HepG2 (cell line): ENCODE measurements at regions not wholly inside any gene's neighbourhood (a gene's known extent, or its start where the extent isn't known, plus 50 kb on each side); places are given as distances from the start of the nearest gene placed in this dataset.

Experiments used
- ATAC-seq: fragments of 200-7000 bp; cut with Tn5 transposase; 3 replicates; pipeline ENCODE4 v1.9.1; 2020; ENCODE audit warnings: mild to moderate bottlenecking, moderate library complexity
- BruUV-seq: library from RNA; stranded (reverse); fragments of 400-500 nt; replicated peaks from 2 replicates; lab custom pipeline; 2021; lab: Mats Ljungman, UMichigan
- CTCF ChIA-PET: fragments of 300-600 bp; formaldehyde crosslinking; extraction: SDS; loops from one replicate; lab custom pipeline; 2021; ENCODE audit warnings: low total read pairs, inconsistent platforms, low intra/inter-chr PET ratio; lab: Yijun Ruan, JAX
- POLR2A ChIA-PET: fragments of 350-600 bp; sonication (Branson Sonifier 250); formaldehyde crosslinking; loops from one replicate; lab custom pipeline; 2020; ENCODE audit warnings: antibody characterized with exemption, inconsistent platforms; lab: Yijun Ruan, JAX
- DNase-seq: peaks from one replicate; pipeline ENCODE4 v3.0.0-alpha.2; 2015; ENCODE audit warnings: low spot score
- FAIRE-seq: peaks from 3 replicates; lab custom pipeline; 2011; peaks lifted over from hg19 to GRCh38; lab: Jason Lieb, UNC
- H2AFZ ChIP-seq: one replicate; pipeline ENCODE4 v1.6.1; 2011; ENCODE audit warnings: low read length, inconsistent platforms
- H3K27ac ChIP-seq: fragments of 300-600 bp; 3 replicates; pipeline ENCODE4 v1.8.0; 2011; ENCODE audit warnings: mixed run types, mild to moderate bottlenecking, mixed read lengths, low read length, inconsistent platforms; ENCODE audit not compliant: insufficient read depth; ENCODE audit errors: extremely low read length
- H3K27me3 ChIP-seq, 2 experiments: fragments of 200-600 bp in 1 of 2; 2 replicates in 1 of 2; 3 replicates in 1 of 2; pipeline versions ENCODE4 v1.6.0 to v1.8.0; 2011; ENCODE audit warnings: low read length in 2 of 2, mild to moderate bottlenecking in 2 of 2, moderate library complexity in 2 of 2, inconsistent platforms in 1 of 2; ENCODE audit not compliant: insufficient read depth in 2 of 2, control insufficient read depth in 1 of 2
- H3K36me3 ChIP-seq, 2 experiments: fragments of 200-600 bp in 1 of 2; replicated peaks in 1 of 2; 2 replicates in 1 of 2; 3 replicates in 1 of 2; pipeline versions ENCODE4 v1.5.1 to v1.8.0; 2011; ENCODE audit warnings: low read length in 2 of 2, inconsistent platforms in 1 of 2; ENCODE audit not compliant: insufficient read depth in 2 of 2, control insufficient read depth in 1 of 2
- H3K4me1 ChIP-seq: 2 replicates; pipeline ENCODE4 v1.5.1; 2012; ENCODE audit warnings: low read length, inconsistent platforms; ENCODE audit not compliant: insufficient read depth
- H3K4me2 ChIP-seq: 2 replicates; pipeline ENCODE4 v1.6.0; 2011; ENCODE audit warnings: low read depth, low read length, inconsistent platforms
- H3K4me3 ChIP-seq, 3 experiments: fragments of 200-600 bp in 1 of 3; sonication (generic), shearing (Covaris generic) in 1 of 3; replicated peaks in 1 of 3; 2 replicates each; pipeline ENCODE4 v1.5.1; 2011 to 2016; ENCODE audit warnings: low read length in 3 of 3, inconsistent platforms in 2 of 3, low read depth in 2 of 3, mild to moderate bottlenecking in 2 of 3, control low read depth in 1 of 3, mixed read lengths in 1 of 3; ENCODE audit not compliant: insufficient read depth in 1 of 3
- H3K79me2 ChIP-seq: one replicate; pipeline ENCODE4 v1.6.1; 2011; ENCODE audit warnings: low read length, inconsistent platforms; ENCODE audit not compliant: insufficient read depth
- H3K9ac ChIP-seq: 2 replicates; pipeline ENCODE4 v1.6.0; 2011; ENCODE audit warnings: mild to moderate bottlenecking, low read depth, low read length, inconsistent platforms; ENCODE audit not compliant: insufficient read depth
- H3K9me3 ChIP-seq: 2 replicates; pipeline ENCODE4 v1.5.1; 2012; ENCODE audit warnings: mild to moderate bottlenecking, low read length
- H4K20me1 ChIP-seq: 2 replicates; pipeline ENCODE4 v1.6.0; 2011; ENCODE audit warnings: inconsistent platforms, mild to moderate bottlenecking, low read length, moderate library complexity; ENCODE audit not compliant: insufficient read depth
- HOXA9 ChIP-seq: sonication (generic); formaldehyde crosslinking; IDR thresholded peaks from 2 replicates; pipeline ENCODE4 v1.8.1; 2022; ENCODE audit warnings: missing genetic modification reagents, mild to moderate bottlenecking, moderate library complexity, borderline replicate concordance
- PRDM10 ChIP-seq: sonication (generic); formaldehyde crosslinking; IDR thresholded peaks from 2 replicates; pipeline ENCODE4 v1.4.0; 2020; ENCODE audit warnings: low read depth, missing genetic modification reagents
- U2AF2 ChIP-seq: fragments of 200-400 bp; formaldehyde crosslinking; IDR thresholded peaks from 2 replicates; pipeline ENCODE4 v1.6.1; 2017; ENCODE audit warnings: low read depth, mild to moderate bottlenecking, low read length
- ZBTB39 ChIP-seq: sonication (generic); formaldehyde crosslinking; IDR thresholded peaks from 2 replicates; pipeline ENCODE4 v1.5.0; 2020; ENCODE audit warnings: missing genetic modification reagents
- ZKSCAN8 ChIP-seq: IDR thresholded peaks from 2 replicates; pipeline ENCODE4 v1.6.1; 2016; ENCODE audit warnings: borderline replicate concordance, missing genetic modification reagents, missing compliant biosample characterization
- ZNF407 ChIP-seq: sonication (generic); formaldehyde crosslinking; IDR thresholded peaks from one replicate; pipeline ENCODE4 v1.5.1; 2020; ENCODE audit warnings: mild to moderate bottlenecking, missing genetic modification reagents; ENCODE audit errors: not compliant biosample characterization
- ZNF567 ChIP-seq: sonication (generic); formaldehyde crosslinking; IDR thresholded peaks from 2 replicates; pipeline ENCODE4 v1.8.1; 2023; ENCODE audit warnings: mild to moderate bottlenecking, missing genetic modification reagents, borderline replicate concordance
- ZSCAN31 ChIP-seq: sonication (generic); formaldehyde crosslinking; IDR thresholded peaks from 2 replicates; pipeline ENCODE4 v1.5.0; 2020; ENCODE audit warnings: low read depth, mild to moderate bottlenecking, missing genetic modification reagents
- WGBS: methylation state at CpG from one replicate; pipeline ENCODE4 v1.1.6; 2017; ENCODE audit warnings: low lambda C conversion rate; 5-methylcytosine and 5-hydroxymethylcytosine counted together
- in situ Hi-C: cut with HindIII; loops from 2 replicates; pipeline ENCODE4 v1.10.0; 2017; ENCODE audit warnings: low pct_unique_long_range_greater_than_20kb; ENCODE audit not compliant: extremely low pct_ligation_motif_present
- intact Hi-C: fragments of 100-400 bp; cut with micrococcal nuclease; formaldehyde crosslinking; loops from one replicate; pipeline ENCODE4 v1.10.0; 2022; ENCODE audit not compliant: unreplicated experiment

GRCh38 chr1:47629201-47629600 is 191.4 kb downstream of the FOXD2 start:
- intact Hi-C loops (no loop called here), in situ Hi-C loops (no loop called here)
- CTCF ChIA-PET = no interaction called here
- Histone ChIP-seq H3K4me1 (no peaks in the 10 kb centered on the region), H3K36me3 (no peaks in the 10 kb centered on the region), H3K79me2 (no peaks in the 10 kb centered on the region), H3K4me2 (no peak overlapping the region), H4K20me1 (no peaks in the 10 kb centered on the region), H3K4me3 (no peak overlapping the region), H3K9ac (no peak overlapping the region), H3K27ac (no peak overlapping the region), H3K27me3 (peaks cover 1 to 26% of the 10 kb centered on the region in 2 experiments; a peak in 3 of 5 replicates), H3K9me3 (no peaks in the 10 kb centered on the region), H2AFZ (no peak overlapping the region)
- no TSS peak for BruUV-seq
- no peak for DNase-seq
- POLR2A ChIA-PET = no interaction called here
- WGBS = 46% methylated on average over 3 of the region's 3 CpGs
- ATAC-seq = no peak
- FAIRE-seq = no peak
- no peak for TF ChIP-seq ZBTB39
- TF ChIP-seq HOXA9 = no peak
- TF ChIP-seq PRDM10 (CRISPR knock-in tag) = no peak
- no peak for TF ChIP-seq ZNF567 (CRISPR knock-in tag)
- no peak for TF ChIP-seq ZKSCAN8 (CRISPR knock-in tag)
- no peak for TF ChIP-seq ZNF407 (CRISPR knock-in tag)
- no peak for TF ChIP-seq ZSCAN31 (CRISPR knock-in tag)
- no peak for TF ChIP-seq U2AF2
